GM23338 (cell line): ENCODE measurements at regions not wholly inside any gene's neighbourhood (a gene's known extent, or its start where the extent isn't known, plus 50 kb on each side); places are given as distances from the start of the nearest gene placed in this dataset.

Experiments used
- ATAC-seq: fragments of 200-7000 bp; cut with Tn5 transposase; 3 replicates; pipeline ENCODE4 v1.9.1; 2020
- DNase-seq: peaks from one replicate; pipeline ENCODE4 v3.0.0-alpha.2; 2015; ENCODE audit warnings: low spot score
- H2AFZ ChIP-seq: fragments of 200-600 bp; sonication (generic); 2 replicates; pipeline ENCODE4 v1.8.0; 2016; ENCODE audit warnings: antibody characterized with exemption, mild to moderate bottlenecking, moderate library complexity
- H3F3A ChIP-seq: fragments of 200-600 bp; sonication (generic); replicated peaks from 2 replicates; pipeline ENCODE4 v1.8.0; 2017; ENCODE audit warnings: antibody characterized with exemption, mixed run types, low read depth
- H3K27ac ChIP-seq: fragments of 200-600 bp; sonication (generic); 2 replicates; pipeline ENCODE4 v1.6.1; 2016; ENCODE audit warnings: low read depth
- H3K27me3 ChIP-seq: fragments of 200-600 bp; sonication (generic); 2 replicates; pipeline ENCODE4 v1.8.0; 2016; ENCODE audit warnings: mild to moderate bottlenecking, mixed run types, moderate library complexity; ENCODE audit not compliant: insufficient read depth
- H3K36me3 ChIP-seq: fragments of 200-600 bp; sonication (generic); 2 replicates; pipeline ENCODE4 v1.8.0; 2016; ENCODE audit warnings: mild to moderate bottlenecking; ENCODE audit not compliant: insufficient read depth
- H3K4me1 ChIP-seq: fragments of 200-600 bp; sonication (generic); 2 replicates; pipeline ENCODE4 v1.8.0; 2016; ENCODE audit warnings: mild to moderate bottlenecking, moderate library complexity; ENCODE audit not compliant: insufficient read depth
- H3K4me2 ChIP-seq: fragments of 200-600 bp; sonication (generic); 2 replicates; pipeline ENCODE4 v1.7.1; 2017; ENCODE audit warnings: mixed run types
- H3K4me3 ChIP-seq: fragments of 200-600 bp; sonication (generic); 2 replicates; pipeline ENCODE4 v1.6.1; 2016; ENCODE audit warnings: mixed run types
- H3K79me2 ChIP-seq: fragments of 200-600 bp; sonication (generic); replicated peaks from 2 replicates; pipeline ENCODE4 v1.8.0; 2017; ENCODE audit warnings: mild to moderate bottlenecking; ENCODE audit not compliant: insufficient read depth
- H3K9me2 ChIP-seq: fragments of 200-600 bp; sonication (generic); 2 replicates; pipeline ENCODE4 v1.8.0; 2017; ENCODE audit not compliant: insufficient read depth
- H4K20me1 ChIP-seq: fragments of 200-600 bp; sonication (generic); replicated peaks from 2 replicates; pipeline ENCODE4 v1.8.0; 2017; ENCODE audit warnings: mild to moderate bottlenecking; ENCODE audit not compliant: insufficient read depth
- H3K27ac Mint-ChIP-seq: 2 replicates; pipeline ENCODE4 v1.8.0; 2020; ENCODE audit warnings: inconsistent platforms, mild to moderate bottlenecking, moderate library complexity, mixed read lengths
- H3K27me3 Mint-ChIP-seq: 3 replicates; pipeline ENCODE4 v1.8.0; 2022; ENCODE audit warnings: low read depth, mild to moderate bottlenecking, moderate library complexity, mixed read lengths, inconsistent platforms; ENCODE audit not compliant: insufficient read depth, poor library complexity
- H3K36me3 Mint-ChIP-seq: 3 replicates; pipeline ENCODE4 v1.8.0; 2021; ENCODE audit warnings: low read depth, mild to moderate bottlenecking, inconsistent platforms, moderate library complexity, mixed read lengths
- H3K4me1 Mint-ChIP-seq: 3 replicates; pipeline ENCODE4 v1.8.0; 2020; ENCODE audit warnings: mild to moderate bottlenecking, inconsistent platforms, mixed read lengths
- H3K4me3 Mint-ChIP-seq: 3 replicates; pipeline ENCODE4 v1.8.0; 2021; ENCODE audit warnings: moderate library complexity, mild to moderate bottlenecking, inconsistent platforms, mixed read lengths
- H3K9me3 Mint-ChIP-seq: 3 replicates; pipeline ENCODE4 v1.8.0; 2020; ENCODE audit warnings: moderate library complexity, mild to moderate bottlenecking, inconsistent platforms, mixed read lengths
- CREB1 ChIP-seq: fragments of 250-450 bp; sonication (Bioruptor Pico); IDR thresholded peaks from 2 replicates; pipeline ENCODE4 v1.5.0; 2020; ENCODE audit warnings: low read depth, mild to moderate bottlenecking, moderate library complexity
- CTCF ChIP-seq, 2 experiments: fragments of 200-600 bp in 1 of 2; sonication (generic) in 1 of 2; conservative IDR thresholded peaks; 2 replicates each; pipeline versions ENCODE4 v1.5.1 to v1.6.1; 2016 to 2017; ENCODE audit warnings: antibody characterized with exemption in 2 of 2, low read depth in 2 of 2, mild to moderate bottlenecking in 2 of 2, moderate library complexity in 1 of 2
- ETS1 ChIP-seq: IDR thresholded peaks from 2 replicates; pipeline ENCODE4 v1.6.1; 2016; ENCODE audit warnings: antibody characterized with exemption
- EZH2 ChIP-seq: fragments of 200-600 bp; sonication (generic); IDR thresholded peaks from one replicate; pipeline ENCODE4 v1.8.0; 2017; ENCODE audit warnings: antibody characterized with exemption, mild to moderate bottlenecking, low read depth; ENCODE audit not compliant: unreplicated experiment
- NANOG ChIP-seq: IDR thresholded peaks from 2 replicates; pipeline ENCODE4 v1.6.1; 2016; ENCODE audit warnings: antibody characterized with exemption, borderline replicate concordance
- POLR2AphosphoS5 ChIP-seq: IDR thresholded peaks from 2 replicates; pipeline ENCODE4 v1.6.1; 2016; ENCODE audit warnings: antibody characterized with exemption, low read depth
- ZNF331 ChIP-seq: fragments of 250-450 bp; sonication (Bioruptor Pico); IDR thresholded peaks from 2 replicates; pipeline ENCODE4 v1.5.0; 2020; ENCODE audit warnings: low read depth, mild to moderate bottlenecking, moderate library complexity
- ZNF462 ChIP-seq: fragments of 250-450 bp; sonication (Bioruptor Pico); IDR thresholded peaks from 2 replicates; pipeline ENCODE4 v1.5.0; 2020; ENCODE audit warnings: mild to moderate bottlenecking, moderate library complexity

- Histone ChIP-seq H3K4me1 (no peaks in the 10 kb centered on the region), H4K20me1 (no peaks in the 10 kb centered on the region), H3K4me2 (no peak overlapping the region), H3K27ac (no peak overlapping the region), H3F3A (no peaks in the 10 kb centered on the region), H3K9me2 (peaks cover 18% of the 10 kb centered on the region), H3K79me2 (no peaks in the 10 kb centered on the region), H3K27me3 (no peaks in the 10 kb centered on the region), H3K36me3 (no peaks in the 10 kb centered on the region), H2AFZ (0 out of 2 replicates have a peak overlapping the region, but pooled peaks have one; percentile 63), H3K4me3 (no peak overlapping the region)
- H3K36me3 Mint-ChIP-seq = no peaks in the 10 kb centered on the region
- H3K27ac Mint-ChIP-seq = no peak overlapping the region
- ATAC-seq (no peak), DNase-seq (no peak)
- H3K4me1 Mint-ChIP-seq = no peaks in the 10 kb centered on the region
- H3K9me3 Mint-ChIP-seq = no peaks in the 10 kb centered on the region
- TF ChIP-seq ZNF331 (CRISPR knock-in tag) = no peak
- TF ChIP-seq EZH2 = no peak
- TF ChIP-seq CTCF (conservative IDR thresholded peaks at IDR 0.05; ENCODE audit: low read depth in 2 of 2) = no peak
- TF ChIP-seq ETS1 = no peak
- TF ChIP-seq NANOG = no peak
- no peak for TF ChIP-seq POLR2AphosphoS5
- no peak for TF ChIP-seq ZNF462
- TF ChIP-seq CREB1 = no peak
- H3K4me3 Mint-ChIP-seq = no peak overlapping the region
- peaks cover 5% of the 10 kb centered on the region for H3K27me3 Mint-ChIP-seq
Observed at GRCh38 chr1:94306521-94306920, 69.1 kb upstream of the ARHGAP29 start.
